NCI-H146 (cell line): ENCODE measurements at regions not wholly inside any gene's neighbourhood (a gene's known extent, or its start where the extent isn't known, plus 50 kb on each side); places are given as distances from the start of the nearest gene placed in this dataset.

ENCODE experiments used
- DNase-seq: peaks from one replicate; lab custom pipeline; 2025; lab: John Stamatoyannopoulos, UW

DNA sequence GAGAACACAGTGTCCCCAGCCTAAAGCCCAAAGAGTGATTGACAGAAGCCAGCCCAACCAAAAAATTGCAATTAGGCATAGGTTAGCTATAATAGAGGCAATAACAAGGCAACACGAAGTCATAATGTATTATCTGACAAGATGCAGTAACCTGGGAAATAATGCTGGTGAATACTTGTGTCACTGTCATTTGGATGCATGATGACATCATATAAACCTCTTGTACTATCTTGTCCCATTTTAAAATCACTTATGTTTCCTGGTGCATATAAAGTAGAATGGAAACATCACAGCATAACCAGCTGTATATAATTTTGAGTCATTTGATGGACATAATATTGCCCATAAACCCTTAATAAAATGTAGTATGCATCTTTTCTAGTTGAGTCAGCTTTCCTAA lies 1138.3 kb upstream of the LRRTM3 start:
- no peak for DNase-seq

DNA sequence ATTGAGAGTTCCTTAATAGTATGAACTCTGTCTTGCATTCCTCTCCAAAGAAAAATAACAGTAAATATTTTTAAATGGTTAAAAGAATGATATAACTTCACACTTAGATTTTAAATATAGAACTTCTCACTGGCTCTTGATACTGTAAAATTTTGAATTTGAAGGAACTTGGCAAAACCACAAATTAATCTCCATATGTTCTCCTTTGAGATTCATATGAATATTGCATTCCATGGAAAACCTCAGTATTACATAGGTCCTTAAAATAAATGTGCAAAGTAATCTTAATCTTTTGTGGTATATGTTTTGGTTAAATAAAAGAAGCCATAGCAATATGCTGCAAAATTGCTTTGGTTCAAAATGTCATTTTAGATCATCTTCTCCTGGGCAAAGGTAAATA lies 1137.6 kb upstream of the LRRTM3 start:
- no peak for DNase-seq

DNA sequence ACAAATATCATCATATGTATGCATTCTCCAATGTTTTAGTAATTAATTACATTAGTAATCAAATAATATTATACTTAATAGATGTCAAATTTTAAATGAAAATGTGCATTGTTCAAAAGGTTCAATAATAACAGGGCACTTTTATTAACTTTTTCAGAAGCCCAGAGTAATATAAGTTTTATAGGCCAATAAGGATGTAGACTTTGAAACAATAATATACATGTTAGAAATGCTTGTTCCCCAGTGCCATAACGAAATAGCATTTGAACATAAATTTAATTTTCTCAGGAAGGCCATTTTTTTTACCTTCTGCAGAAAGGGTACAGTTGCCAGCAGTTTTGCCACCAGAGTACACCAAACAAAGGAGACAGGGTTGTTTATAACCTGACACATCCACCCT lies 1133.9 kb upstream of the LRRTM3 start:
- DNase-seq, result no peak

DNA sequence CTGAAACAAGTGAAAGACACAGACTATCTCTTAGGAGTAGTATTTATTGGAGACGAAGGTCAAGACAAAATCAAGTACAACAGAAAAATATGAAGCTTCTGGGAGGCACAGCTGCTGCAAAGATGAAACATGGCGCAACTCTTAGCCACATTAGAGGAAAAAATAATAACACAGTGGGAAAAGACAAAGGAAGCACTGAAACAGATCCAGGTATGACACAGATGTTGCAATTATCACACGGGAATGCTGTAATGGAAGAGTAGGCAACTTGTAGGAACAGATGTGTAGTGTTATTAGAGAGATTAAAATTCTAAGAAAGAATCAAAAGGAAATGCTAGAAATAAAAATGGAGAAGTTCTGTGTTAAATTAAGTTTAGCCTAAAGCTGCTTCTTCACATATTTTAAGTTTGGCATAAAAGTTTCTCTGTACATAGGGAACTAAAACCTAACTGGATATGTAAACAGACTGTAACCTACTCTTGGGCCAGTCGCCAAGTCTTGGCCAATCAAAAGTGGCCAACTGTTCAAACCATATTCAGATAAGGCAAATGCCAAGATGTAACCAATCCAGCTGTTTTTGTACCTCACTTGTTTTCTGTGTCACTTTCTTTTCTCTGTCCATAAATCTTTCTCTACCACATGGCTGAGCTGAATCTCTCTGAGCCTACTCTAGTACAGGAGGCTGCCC lies 1132.0 kb upstream of the LRRTM3 start:
- DNase-seq, result no peak

DNA sequence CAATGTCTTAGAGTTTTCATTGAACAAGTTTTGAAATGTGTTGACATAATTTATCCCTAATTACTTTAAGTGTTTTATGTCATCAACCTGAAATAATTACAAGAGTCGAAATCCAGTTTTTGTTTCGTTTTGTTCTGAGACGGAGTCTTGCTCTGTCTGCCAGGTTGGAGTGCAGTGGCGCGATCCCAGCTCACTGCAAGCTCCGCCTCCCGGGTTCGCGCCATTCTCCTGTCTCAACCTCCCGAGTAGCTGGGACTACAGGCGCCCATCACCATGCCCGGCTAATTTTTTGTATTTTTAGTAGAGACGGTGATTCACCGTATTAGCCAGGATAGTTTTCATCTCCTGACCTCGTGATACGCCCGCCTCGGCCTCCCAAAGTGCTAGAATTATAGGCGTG lies 1131.0 kb upstream of the LRRTM3 start:
- peak; percentile 8 for DNase-seq

DNA sequence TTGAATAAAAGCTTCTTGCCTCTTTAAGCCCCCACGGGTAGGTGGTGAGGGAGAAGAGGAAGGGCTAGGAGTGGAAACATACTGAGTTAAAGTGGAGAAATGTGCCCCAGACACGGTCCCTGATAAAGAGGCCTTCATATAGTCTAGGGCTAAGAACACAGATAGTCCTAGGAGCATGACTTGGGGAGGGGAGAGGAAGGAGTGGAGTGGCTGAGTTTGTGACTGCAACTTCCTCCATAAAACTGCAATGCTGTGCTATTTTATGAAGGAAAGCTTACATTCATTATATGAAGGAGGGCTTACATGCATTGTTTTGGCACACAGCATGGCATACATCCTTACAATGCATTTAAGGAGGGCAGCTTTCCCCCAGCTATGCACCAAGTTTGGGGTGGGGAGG lies 1129.4 kb upstream of the LRRTM3 start:
- no peak for DNase-seq

DNA sequence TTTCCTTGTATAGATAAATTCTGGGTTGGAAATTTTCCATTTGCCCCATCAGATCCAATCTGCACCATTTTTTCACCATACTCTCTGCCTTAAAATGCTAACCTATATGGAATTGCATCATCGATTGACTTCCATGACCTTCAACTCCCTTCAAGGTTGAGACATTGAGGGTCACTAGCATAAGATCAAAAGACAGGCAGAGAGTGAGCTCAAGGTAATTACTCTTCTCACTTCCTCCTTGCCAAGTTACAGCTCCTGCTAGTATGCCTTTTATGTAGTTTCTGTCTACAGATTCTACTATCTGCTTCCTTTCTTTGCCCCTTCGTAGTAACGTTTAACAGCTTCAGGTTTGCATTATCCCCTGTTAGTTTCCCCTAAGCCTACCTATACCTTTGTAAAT lies 1127.7 kb upstream of the LRRTM3 start:
- DNase-seq, result no peak

DNA sequence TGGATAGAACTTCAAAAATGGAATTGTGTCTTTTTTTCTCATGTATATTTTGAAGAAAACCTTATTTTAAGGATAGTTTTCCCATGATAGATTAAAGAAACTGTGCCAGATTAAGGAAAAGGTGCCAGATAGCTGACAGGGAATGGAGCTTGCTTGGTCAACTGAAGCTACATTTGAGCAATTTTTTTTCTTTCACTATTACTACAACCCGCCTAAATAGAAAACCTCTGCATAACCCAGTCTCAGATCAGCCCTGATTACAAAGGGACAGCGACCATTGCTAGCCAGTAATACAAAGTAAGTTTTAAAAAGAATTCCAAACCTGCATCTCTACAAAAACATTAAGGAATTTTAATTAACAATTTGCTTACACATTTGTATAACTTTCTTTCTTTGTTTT lies 1123.4 kb upstream of the LRRTM3 start:
- DNase-seq, result no peak

DNA sequence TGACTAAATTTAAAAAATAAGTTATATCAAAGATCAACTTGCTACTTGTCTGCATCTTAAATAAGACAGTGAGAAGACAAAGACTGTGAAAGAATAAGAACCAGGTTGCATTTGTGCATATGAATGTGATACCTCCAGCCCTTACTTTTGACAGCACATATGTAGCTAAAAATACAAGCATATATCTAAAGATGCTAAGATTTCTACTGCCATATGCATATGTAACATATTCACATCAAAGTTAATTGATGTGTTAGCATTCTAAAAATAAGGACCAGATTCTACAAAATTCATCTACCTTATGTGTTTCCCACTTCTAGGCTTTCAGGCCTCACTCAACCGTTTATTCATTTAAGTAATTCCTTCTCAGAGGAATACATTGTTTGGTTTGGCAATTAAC lies 1120.3 kb upstream of the LRRTM3 start:
- DNase-seq, result no peak

DNA sequence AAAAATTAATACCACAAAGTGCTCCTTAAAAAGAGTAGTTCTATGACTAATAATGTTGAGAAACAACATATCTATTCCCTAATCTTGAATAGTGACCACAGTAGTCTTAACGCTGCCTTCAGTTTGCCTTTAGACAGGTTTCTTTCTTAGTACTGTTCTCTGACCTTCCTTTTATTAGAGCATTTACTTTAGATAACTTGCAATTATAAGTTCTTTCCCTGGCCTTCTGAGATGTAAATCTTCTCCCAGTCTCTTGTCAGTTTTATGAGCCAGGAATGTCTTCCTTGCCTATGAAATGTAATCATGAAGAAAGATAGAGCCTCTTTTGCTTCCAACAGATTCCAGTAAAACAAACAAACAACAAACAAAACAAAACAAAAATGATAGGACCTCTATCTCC lies 1119.8 kb upstream of the LRRTM3 start:
- DNase-seq, result no peak

DNA sequence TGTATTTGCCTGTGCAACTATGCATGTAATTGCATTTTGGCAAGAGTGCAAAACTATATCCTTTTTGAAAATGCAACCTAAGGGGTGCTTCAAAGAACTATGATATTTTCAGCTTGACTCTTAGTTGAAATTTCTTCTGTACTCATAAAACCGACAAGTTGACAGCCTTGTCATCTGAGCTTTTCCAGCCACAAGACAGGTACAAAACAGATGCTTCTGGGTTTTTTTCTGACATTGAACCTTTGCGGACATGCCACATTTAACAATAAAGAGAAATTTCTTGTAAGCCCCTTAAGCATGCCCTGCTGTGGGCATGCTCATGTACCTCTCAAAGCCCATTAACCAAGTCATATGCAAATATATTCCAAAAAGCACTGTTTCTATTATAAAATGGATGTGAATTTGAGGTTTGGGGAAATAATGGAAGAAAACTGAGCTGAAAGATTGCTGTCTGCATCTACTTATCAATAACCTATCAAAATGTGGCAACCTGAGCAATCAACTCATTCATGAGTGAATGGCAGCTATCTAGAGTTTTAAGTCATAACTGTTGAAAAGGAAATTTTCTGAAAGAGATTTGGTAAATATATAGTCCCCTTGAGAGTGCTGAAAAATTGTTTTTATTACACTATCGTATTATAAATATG lies 1117.0 kb upstream of the LRRTM3 start:
- DNase-seq, result no peak

DNA sequence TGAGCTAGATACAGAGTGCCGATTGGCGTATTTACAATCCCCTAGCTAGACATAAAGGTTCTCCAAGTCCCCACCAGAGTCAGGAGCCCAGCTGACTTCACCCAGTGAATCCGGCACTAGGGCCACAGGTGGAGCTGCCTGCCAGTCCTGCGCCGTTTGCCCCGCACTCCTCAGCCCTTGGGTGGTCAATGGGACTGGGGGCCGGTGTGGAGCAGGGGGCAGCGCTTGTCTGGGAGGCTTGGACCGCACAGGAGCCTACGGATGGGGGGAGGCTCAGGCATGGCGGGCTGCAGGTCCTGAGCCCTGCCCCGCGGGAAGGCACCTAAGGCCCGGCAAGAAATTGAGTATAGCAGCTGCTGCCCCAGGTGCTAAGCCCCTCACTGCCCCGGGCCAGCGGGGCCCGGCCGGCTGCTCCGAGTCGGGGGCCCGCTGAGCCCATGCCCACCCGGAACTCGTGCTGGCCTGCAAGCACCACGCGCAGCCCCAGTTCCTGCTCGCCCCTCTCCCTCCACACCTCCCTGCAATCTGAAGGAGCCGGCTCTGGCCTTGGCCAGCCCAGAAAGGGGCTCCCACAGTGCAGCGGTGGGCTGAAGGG lies 1113.8 kb upstream of the LRRTM3 start:
- no peak for DNase-seq

DNA sequence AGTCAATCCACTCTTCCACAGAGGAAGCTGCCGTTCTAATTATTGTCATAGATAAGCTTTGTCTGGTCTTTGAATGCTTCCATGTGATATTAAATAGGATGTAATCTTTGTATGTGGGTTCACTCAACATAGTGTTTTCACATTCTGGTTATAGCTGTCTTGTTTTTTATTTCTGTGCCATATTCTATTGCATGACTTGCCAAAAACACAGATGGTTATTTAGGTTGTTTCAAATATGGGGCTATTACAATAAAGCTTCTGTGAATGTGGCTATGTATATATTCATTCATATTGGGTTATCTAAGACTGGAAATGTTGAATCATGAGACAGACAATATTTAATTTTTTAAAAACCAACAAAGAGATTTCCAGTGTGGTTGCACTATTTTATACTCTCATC lies 1109.3 kb upstream of the LRRTM3 start:
- DNase-seq, result no peak

DNA sequence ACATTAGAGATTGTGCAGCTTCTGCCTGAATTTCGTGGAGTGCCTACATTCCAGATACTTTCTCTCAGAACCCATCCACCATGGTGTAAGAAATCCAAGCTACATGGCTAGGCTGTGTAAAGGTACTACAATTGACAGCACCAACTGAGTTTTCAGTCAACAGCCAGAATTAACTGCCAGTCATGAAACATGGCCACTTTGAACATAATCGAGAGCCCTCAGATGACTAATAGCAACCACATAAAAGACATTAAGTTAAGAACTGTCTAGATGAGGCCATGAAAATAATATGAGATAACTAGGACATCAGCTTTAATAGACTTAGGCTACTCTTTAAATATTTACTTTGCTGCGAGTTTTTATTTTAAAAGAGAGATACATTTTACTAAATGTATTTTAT lies 1106.8 kb upstream of the LRRTM3 start:
- DNase-seq, result no peak

DNA sequence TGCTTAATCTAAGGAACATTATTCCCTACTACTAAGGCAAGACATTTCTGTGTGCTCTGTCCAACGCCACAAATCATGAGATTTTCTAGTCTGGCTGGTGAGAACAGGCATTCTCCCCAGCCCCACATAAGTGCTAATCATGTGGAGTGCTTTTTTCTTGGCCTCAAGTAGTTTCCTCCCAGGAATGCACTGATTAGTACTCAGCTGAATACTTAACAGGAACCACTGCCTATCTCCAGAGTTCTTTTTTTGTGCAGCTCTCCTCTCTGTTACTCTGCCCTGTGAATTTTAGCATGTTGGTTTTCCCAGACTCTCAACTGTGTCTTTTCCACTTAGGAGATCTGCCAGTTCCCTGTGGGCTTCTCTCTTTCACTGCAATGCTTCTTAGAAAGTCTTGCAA lies 1098.5 kb upstream of the LRRTM3 start:
- no peak for DNase-seq

DNA sequence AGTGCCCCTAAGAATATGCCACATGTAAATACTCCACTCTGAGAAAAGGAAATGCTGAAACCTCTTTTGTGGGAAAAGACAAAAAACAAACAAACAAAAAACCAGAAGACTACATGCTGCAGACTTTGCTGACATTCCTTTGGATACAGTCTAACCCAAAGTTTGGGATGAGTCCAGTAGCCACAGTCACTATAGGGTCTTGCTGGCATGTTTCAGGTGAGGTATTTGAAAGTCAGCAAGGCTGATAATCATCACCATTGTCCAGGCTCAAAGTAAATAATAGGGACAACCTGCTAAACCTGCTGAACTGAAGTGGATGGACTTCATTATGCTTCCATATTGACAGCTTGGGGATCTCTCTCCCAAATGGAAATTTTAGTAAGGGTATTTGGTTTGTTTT lies 1087.0 kb upstream of the LRRTM3 start:
- no peak for DNase-seq

DNA sequence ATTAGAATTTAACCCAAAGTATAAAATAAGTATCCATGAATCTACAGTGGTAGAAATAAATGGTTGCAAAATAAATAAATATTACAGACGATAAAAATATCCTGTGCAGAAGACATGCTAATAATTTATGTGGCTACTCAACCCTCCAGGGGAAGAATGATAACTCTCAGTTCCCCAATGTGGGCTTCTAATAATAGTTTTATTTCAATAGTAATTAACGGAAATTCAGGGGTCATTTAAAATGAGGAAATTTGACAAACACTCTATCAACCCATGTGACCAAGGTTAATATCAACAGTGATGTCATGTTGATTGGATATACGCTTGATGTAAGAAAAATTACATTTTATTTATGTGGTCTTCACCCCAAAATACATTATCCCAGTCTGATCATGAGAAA lies 1082.6 kb upstream of the LRRTM3 start:
- no peak for DNase-seq

DNA sequence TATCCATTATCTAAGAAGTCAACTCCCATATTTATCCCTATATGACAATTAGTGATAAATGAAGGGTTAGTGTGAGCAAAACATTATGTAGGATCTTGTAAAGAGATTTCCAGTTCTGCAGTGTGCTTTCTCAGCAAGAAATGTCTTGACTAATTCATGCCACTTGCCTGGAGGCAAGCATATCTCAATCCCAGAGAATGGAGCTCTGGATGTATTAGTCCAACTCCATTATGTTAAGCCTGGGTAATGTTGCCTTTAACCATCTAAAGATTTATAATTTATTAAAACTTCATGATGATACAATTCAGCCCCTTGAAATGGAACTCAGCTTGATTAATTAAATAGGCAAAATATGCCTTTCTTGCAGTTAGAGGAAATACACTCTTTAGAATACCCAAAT lies 1079.9 kb upstream of the LRRTM3 start:
- no peak for DNase-seq

DNA sequence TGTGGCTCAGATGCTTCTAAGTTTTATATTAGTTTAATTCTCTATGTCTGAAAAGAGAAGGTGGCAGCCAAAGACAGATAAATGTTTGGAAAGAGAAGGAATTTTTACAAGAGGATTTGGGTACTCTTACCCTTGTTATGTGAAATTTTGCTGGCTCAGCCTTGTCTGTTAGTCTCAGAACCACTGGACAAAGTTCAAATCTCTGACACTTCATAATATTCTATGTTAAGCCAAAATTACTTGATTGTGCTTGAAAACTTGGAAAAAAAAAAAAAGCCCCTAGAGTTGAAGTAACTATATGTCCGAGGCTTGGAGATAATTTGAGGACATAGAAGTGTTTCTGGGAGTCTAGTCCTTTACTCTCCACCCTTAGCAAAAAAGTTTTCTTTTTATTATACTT lies 1079.3 kb upstream of the LRRTM3 start:
- DNase-seq, result no peak

DNA sequence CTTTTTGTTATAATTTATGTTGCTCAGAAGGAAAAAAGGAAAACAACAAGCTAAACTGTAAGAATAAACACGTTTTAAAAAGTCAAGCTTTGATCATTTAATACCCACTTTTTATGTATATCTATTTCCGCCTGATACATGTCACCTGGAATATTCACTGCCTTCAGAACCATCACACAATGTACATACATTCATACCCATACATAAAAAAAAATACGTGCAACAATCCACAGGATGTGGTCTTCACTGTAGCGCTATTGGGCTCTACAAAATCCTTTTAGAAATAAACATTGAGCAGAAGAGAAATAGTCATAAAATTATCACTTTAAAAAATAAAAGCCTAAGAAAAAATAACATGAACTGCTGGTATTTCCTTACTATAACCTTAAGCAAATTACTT lies 1078.9 kb upstream of the LRRTM3 start:
- DNase-seq, result no peak

DNA sequence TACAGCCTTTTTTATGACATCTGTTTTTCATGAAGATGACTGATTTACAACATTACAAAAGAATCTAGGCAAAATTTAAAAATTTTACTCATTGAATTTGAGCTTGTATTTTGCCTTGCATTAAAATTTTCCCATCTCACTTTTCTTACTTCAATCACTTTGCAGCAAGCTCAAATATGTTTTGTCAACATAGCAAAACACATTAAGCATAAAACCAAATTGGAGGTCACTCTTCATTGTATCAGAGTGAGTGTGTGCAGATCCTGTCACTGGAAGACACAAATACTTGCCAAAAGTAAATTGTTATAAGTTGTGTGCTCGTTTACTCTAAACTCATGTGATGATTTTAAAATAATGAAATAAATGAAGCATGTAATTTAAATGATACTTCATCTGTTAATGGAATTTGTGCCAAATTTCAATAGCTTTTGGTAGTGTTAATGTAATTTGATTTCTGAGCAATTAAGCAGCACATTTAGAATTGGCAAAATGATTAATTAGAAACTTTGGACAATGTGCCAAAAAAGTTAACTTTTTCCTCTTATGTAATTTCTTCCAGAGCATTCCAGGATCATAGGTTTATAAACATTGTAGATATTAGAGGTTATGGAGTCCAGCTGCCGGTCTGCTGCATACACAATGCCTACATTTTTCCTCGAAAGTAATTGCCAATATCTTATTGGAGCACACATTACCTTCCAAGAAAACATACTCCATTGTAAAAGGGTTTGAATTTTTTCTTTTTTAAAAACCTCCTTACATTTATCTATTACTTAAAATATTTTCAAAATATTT lies 1078.2 kb upstream of the LRRTM3 start:
- DNase-seq, result no peak

DNA sequence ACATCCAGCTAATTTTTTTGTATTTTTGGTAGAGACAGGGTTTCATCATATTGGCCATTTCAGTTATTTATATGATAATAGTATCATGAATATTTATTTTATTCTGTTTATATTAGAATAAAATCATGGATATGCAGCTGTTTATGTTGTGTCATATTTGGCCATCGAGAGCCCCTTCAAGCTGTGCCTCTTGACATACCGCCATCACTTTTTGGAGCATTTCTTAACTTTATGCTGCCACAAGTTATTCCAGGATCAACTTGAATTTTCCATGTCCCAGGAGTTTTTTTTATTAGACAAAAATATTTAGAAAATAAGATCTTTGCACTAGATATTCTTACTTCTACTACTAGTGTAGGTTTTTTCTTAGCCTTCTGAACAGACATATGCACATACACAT lies 1067.0 kb upstream of the LRRTM3 start:
- no peak for DNase-seq

DNA sequence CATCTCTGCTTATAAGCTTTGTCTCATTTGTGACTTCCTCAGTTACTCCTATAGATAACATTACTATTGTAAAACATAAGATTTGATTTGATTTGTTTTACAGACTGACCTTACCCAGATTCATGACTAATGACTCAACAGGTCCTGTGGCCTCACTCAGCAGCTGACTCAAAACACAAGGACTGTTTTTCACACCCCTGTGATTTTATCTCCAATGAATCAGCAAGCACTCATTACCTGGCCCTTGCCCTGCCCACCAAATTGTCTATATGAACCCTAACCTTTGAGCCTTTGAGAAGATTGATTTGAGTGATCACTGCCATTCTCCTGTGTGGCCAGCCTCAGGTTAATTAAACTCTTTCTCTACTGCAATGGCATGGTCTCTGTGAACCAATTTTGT lies 1064.6 kb upstream of the LRRTM3 start:
- no peak for DNase-seq
